HCT116 (cell line): ENCODE measurements at regions not wholly inside any gene's neighbourhood (a gene's known extent, or its start where the extent isn't known, plus 50 kb on each side); places are given as distances from the start of the nearest gene placed in this dataset.

Experiments
- EGR1 ChIP-seq: IDR thresholded peaks from 2 replicates; pipeline ENCODE4 v1.6.1; 2012; ENCODE audit warnings: low read depth
- EZH2 ChIP-seq: fragments of 200-600 bp; sonication (generic); IDR thresholded peaks from 2 replicates; pipeline ENCODE4 v1.6.1; 2017; ENCODE audit warnings: antibody characterized with exemption, mixed run types
- MAX ChIP-seq: IDR thresholded peaks from 2 replicates; pipeline ENCODE4 v1.6.1; 2012
- POLR2A ChIP-seq: IDR thresholded peaks from 2 replicates; pipeline ENCODE4 v1.7.0; 2011; ENCODE audit warnings: borderline replicate concordance; ENCODE audit not compliant: insufficient read depth, insufficient read length; ENCODE audit errors: extremely low read depth
- POLR2AphosphoS5 ChIP-seq: IDR thresholded peaks from 2 replicates; pipeline ENCODE4 v1.6.1; 2011; ENCODE audit warnings: mild to moderate bottlenecking, low read depth, low read length, moderate library complexity
- REST ChIP-seq: IDR thresholded peaks from 2 replicates; pipeline ENCODE4 v1.6.1; 2012; ENCODE audit warnings: low read depth
- SIN3A ChIP-seq: IDR thresholded peaks from 2 replicates; pipeline ENCODE4 v1.6.1; 2012; ENCODE audit warnings: low read depth
- TCF7L2 ChIP-seq: IDR thresholded peaks from 2 replicates; pipeline ENCODE4 v1.7.0; 2011; ENCODE audit warnings: borderline replicate concordance, inconsistent platforms; ENCODE audit not compliant: insufficient read depth, insufficient read length; ENCODE audit errors: extremely low read depth
- ZNF274 ChIP-seq: fragments of 200-500 bp; sonication (Bioruptor generic); IDR thresholded peaks from 2 replicates; pipeline ENCODE4 v1.6.1; 2014; ENCODE audit warnings: mild to moderate bottlenecking, low read depth, low read length, inconsistent platforms
- TF ChIP-seq, protein P1 (sequence below), 3 experiments: fragments of 200-600 bp in 1 of 3; sonication (generic) in 1 of 3; IDR thresholded peaks in 2 of 3; conservative IDR thresholded peaks in 1 of 3; 2 replicates each; pipeline ENCODE4 v1.5.1; 2012 to 2017; ENCODE audit warnings: low read depth in 2 of 3, low read length in 2 of 3, antibody characterized with exemption in 1 of 3, borderline replicate concordance in 1 of 3, control low read depth in 1 of 3, mild to moderate bottlenecking in 1 of 3, mixed read lengths in 1 of 3, mixed run types in 1 of 3, moderate library complexity in 1 of 3; ENCODE audit not compliant: insufficient read depth in 1 of 3
- TF ChIP-seq, protein P2 (sequence below): IDR thresholded peaks from 2 replicates; pipeline ENCODE4 v1.6.1; 2012

GRCh38 chr3:180420804-180421203 is 181.2 kb upstream of the TTC14 start:
- TF ChIP-seq, protein P1, sequence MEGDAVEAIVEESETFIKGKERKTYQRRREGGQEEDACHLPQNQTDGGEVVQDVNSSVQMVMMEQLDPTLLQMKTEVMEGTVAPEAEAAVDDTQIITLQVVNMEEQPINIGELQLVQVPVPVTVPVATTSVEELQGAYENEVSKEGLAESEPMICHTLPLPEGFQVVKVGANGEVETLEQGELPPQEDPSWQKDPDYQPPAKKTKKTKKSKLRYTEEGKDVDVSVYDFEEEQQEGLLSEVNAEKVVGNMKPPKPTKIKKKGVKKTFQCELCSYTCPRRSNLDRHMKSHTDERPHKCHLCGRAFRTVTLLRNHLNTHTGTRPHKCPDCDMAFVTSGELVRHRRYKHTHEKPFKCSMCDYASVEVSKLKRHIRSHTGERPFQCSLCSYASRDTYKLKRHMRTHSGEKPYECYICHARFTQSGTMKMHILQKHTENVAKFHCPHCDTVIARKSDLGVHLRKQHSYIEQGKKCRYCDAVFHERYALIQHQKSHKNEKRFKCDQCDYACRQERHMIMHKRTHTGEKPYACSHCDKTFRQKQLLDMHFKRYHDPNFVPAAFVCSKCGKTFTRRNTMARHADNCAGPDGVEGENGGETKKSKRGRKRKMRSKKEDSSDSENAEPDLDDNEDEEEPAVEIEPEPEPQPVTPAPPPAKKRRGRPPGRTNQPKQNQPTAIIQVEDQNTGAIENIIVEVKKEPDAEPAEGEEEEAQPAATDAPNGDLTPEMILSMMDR (IDR thresholded peaks at IDR 0.05 in 2 of 3, conservative IDR thresholded peaks at IDR 0.05 in 1 of 3; ENCODE audit: borderline replicate concordance in 1 of 3, insufficient read depth in 1 of 3, low read depth in 2 of 3, low read length in 2 of 3): no peak
- TF ChIP-seq REST (no peak), MAX (no peak), TCF7L2 (no peak), POLR2A (no peak), EZH2 (no peak), EGR1 (no peak), POLR2AphosphoS5 (no peak), ZNF274 (no peak), SIN3A (no peak)
- TF ChIP-seq, protein P2, sequence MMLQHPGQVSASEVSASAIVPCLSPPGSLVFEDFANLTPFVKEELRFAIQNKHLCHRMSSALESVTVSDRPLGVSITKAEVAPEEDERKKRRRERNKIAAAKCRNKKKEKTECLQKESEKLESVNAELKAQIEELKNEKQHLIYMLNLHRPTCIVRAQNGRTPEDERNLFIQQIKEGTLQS: no peak
